ENCODE measurements at regions not wholly inside any gene's neighbourhood (a gene's known extent, or its start where the extent isn't known, plus 50 kb on each side); places are given as distances from the start of the nearest gene placed in this dataset.

GRCh38 chr14:96980835-96981234, 183.7 kb downstream of the VRK1 start:
- DNase-seq: no peak

GRCh38 chr14:96986256-96987085, 189.3 kb downstream of the VRK1 start:
- DNase-seq: no peak

GRCh38 chr14:96987086-96987474, 189.9 kb downstream of the VRK1 start:
- no peak for DNase-seq

DNA sequence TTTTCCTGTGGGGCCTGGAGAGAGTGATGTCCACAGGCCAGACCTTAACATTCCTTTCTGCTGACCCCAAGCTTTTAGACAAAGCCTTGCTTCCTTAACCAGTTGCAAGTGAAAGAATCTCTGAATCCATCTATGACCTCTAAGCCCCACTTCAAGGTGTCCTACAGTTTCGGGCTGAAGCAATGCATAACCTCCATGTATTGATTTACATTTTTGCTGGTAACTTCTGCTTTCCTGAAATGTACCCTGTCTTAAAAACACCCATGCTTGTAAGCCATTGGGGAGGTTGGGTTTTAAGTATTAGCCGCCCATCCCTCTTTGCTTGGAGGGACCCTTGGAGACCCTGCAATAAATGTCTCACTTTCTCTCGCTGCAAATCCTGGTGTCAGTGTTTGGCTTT, 190.6 kb downstream of the VRK1 start:
- DNase-seq: no peak

DNA sequence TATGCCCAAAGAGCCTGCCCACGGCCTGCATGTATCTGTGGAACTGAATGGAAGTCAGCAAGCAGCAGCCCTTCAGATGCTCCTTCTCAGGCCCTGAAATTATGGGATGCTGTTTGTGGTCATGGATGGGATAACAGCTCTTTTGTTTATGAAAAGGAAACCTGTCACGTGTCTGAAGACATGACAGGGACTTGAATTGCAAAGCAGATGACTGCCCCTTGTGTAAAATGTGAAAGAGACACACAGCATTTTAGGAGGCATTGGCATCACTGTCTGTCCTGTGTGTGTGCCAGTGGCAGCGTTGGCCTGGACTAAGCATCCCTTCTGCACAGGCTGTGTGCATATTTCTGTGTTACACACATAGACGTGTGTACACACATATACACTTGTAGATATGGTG, 192.1 kb downstream of the VRK1 start:
- no peak for DNase-seq

- DNase-seq: no peak
These were observed 194.0 kb downstream of the VRK1 start for GRCh38 chr14:96991226-96991625.

DNA sequence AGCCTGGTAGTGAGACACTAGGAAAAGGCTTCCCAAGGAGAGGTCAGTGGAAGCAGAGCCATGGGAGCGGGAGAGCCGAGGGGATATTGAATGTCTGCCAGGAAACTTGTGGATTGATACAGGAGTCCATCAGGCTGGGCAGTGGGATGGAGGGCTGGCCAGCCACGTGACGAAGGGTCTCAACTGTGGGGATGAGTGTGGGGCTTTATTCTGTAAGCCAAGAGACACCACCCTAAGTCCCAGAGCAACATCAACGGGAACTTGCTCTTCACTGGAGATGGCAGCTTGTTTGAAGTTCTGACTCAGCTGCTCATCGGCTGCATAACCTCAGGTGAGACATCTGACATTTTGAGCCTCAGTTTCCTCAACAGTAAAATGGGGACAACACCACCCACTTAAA, 197.8 kb downstream of the VRK1 start:
- DNase-seq: no peak

DNA sequence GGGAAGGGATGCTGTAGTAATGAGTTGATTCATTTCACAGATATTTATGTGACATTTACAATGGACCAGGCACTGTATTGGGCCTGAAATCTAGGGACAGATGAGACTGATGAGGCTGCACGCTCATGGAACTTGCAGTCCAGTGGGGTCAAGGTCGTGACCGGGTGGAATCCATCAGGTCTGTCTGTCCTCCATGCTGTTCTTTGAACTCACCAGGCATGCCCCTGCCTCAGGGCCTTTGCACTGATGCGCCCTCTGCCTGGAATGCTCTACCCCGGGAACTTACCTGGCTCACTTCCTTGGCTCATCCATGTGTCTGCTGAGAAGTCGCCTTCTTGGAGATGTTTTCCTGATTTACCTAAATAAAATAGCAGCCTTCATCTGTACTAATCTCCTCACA, 200.1 kb downstream of the VRK1 start:
- DNase-seq: no peak

GRCh38 chr14:96997996-96998395, 200.8 kb downstream of the VRK1 start:
- DNase-seq: no peak

DNA sequence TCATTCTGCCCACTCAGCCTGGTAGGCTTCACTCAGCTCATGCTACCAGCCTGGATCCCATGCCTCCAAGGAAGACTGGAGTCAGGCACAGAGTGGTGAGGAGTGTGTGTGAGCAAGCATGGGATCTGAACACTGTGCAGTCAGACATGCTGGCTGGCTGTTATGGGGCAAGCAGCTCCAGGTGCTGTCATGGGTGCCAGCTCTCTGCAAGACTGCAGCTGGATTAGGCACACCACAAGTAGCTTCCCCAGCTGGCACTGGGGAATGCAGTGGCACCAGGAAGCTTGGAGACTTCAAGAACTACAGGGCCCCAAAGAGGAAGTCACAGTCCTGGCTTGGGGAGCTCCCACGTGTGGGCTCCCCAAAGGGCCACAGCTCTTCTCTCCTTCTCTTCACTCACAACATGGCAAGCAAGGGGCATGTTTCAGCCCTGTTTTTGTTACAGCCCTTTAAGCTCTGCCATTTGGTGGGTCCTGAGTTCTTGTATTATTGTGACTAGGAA, 202.5 kb downstream of the VRK1 start:
- DNase-seq: no peak

- DNase-seq: no peak
These were observed 205.3 kb downstream of the VRK1 start for GRCh38 chr14:97002454-97002853.

- no peak for DNase-seq
These were observed 208.8 kb downstream of the VRK1 start for GRCh38 chr14:97005934-97006333.

- no peak for DNase-seq
These were observed 213.4 kb downstream of the VRK1 start for GRCh38 chr14:97010491-97011160.

DNA sequence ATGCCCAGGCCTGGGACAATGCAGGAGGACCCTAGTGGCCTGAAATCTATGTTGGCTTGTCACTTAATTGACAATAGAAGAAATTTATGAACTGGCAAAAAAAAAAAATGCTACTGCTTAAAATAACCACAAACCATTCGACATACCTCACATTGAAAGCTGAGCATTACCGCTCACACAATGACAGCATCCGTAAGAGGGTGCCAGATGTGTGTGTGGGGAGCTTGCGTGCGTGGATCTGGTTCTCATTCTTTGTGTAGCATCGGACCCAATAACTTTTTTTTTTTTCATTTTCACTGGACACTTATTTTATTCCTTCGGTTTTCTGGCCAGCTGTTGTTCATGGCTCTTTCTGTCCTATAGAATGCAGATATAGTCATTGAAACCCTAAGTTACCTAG, 216.7 kb downstream of the VRK1 start:
- no peak for DNase-seq

GRCh38 chr14:97021001-97021400, 223.8 kb downstream of the VRK1 start:
- DNase-seq: no peak

DNA sequence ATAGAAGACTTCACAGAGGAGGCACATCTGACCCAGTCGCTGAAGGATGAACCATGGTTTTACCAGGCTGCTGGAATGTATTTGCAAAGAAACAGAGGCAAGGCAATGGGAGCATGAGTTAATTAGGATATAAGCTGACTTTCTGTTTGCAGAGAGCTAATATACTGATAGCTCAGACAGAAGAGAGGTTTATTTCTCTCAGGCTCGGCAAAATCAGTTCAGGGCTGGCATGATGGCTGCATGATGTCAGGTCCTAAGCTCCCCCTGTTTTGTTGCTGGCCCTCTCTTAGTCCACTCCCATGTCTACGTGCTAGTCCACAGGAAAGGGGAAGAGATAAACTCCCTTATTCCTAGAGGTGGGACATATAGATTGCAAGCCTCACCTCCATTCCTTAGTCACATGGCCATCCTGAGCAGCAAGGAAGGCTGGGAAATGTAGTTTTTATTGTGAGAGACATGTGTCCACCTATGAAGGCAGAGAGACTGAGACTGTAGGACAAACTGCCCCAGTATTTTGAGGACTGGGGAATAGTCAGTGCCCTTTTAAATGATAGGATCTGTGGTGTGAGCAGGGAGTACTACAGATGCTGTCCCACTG, 224.5 kb downstream of the VRK1 start:
- no peak for DNase-seq

DNA sequence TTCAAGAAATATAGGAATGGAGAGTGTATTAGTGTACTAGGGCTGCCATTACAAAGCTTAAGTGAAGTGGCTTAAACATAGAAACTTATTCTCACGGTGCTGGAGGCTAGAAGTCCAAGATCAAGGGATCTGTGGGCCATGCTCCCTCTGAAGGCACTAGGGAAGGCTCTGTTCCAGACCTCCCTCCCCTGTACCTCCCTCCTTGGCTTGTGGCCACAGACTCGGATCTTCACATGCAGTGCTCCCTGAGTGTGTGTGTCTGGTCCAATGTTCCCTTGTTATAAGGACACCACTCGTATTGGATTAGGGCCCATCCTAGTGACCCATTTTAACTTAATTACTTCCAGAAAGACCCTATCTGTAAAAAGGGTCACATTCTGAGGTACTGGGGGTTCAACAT, 225.6 kb downstream of the VRK1 start:
- DNase-seq: no peak

DNA sequence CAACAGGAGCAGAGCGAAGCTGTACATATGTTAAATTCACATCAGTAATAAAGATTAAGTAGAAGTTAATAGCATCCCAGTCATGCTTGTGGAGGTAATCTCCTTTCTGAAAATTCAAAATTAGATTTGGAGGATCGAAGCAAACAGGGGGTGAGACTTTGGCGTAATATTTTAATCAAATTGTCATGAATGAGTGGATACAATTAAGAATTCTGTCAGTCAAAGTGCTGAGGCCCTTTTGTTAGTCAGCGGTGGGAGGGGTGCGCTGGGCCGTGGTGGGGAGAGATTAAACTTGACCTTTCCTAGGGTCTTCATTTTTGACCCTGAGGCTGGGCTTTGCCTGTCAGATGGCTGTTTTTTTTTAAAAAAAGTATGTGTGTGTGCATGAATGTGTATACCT, 226.7 kb downstream of the VRK1 start:
- DNase-seq: no peak

DNA sequence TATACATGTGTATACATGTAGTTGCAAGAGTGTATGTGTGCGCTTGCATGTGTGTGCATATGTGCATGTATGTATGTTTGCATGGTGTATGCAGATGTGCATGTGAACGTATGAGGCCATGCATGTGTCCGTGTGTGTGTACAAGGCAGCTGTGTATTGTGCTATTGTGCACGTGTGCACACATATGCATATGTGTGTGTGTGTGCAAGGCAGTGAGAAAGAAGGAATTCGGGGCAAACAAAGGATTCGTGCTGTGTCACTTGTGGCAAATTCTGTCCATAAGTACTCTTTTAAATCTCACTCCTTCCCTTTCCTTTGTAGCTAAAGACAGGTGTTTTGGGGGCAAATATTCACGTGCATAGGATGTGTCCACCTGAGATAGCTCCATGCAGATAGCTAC, 227.1 kb downstream of the VRK1 start:
- DNase-seq: no peak

- no peak for DNase-seq
These were observed 228.5 kb downstream of the VRK1 start for GRCh38 chr14:97025722-97026121.

DNA sequence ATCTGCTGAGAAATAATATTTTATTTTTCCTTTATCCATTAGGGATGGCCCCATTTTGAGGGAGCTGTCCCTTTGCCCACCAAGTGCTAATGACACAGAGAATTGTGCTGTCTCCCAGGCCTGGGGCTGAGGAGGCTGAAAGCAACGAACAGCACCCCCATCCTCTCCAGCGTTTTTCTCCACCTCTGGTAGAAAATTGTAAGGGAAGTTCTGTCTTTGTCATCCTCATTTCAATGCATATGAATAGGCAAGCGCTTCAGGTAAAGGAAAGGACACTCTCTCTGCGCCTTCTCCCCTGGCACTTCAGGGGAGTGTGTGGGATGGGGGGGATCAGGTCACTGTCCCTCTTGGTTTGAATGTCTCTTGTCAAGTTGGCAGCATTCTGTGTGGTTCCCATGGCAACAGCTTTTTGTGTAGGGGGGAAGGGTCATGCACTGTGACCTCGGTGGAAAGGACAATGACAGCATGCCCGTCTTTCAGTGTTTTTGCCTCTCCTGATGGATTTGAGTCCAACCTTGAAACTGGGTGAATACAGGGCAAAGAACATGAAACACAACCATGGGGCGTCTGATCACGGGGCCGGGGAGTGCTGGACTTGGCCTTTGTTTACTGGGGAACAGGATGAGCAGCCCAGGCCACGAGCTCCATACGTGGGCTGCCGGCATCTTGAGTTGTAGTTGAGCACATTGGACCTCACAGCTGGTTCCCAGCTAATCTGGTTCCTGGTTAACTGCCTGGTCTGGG, 230.2 kb downstream of the VRK1 start:
- no peak for DNase-seq

GRCh38 chr14:97028382-97028781, 231.2 kb downstream of the VRK1 start:
- DNase-seq: no peak

- no peak for DNase-seq
These were observed 232.6 kb downstream of the VRK1 start for GRCh38 chr14:97029800-97030199.

Data from COR-L47 (cell line).